HG03135 (cell line): ENCODE measurements at regions not wholly inside any gene's neighbourhood (a gene's known extent, or its start where the extent isn't known, plus 50 kb on each side); places are given as distances from the start of the nearest gene placed in this dataset.

ENCODE experiments used
- ATAC-seq: cut with Tn5 transposase; IDR thresholded peaks from one replicate; pipeline ENCODE4 v1.9.1; 2021; ENCODE audit warnings: mild to moderate bottlenecking, moderate library complexity; ENCODE audit not compliant: unreplicated experiment

- ATAC-seq, result no peak
Measured at GRCh38 chr18:77501266-77501665, 251.6 kb downstream of the GALR1 start.

GRCh38 chr18:77505499-77505898, 255.9 kb downstream of the GALR1 start:
- ATAC-seq, result no peak

- ATAC-seq, result no peak
Measured at GRCh38 chr18:77512152-77512551, 262.5 kb downstream of the GALR1 start.

GRCh38 chr18:77517901-77518300, 268.3 kb downstream of the GALR1 start:
- no peak for ATAC-seq

- no peak for ATAC-seq
Measured at GRCh38 chr18:77520767-77521166, 271.1 kb downstream of the GALR1 start.

GRCh38 chr18:77522051-77522675, 272.5 kb downstream of the GALR1 start:
- ATAC-seq, result no peak

GRCh38 chr18:77524909-77525308, 275.3 kb downstream of the GALR1 start:
- ATAC-seq, result no peak

GRCh38 chr18:77526962-77527361, 277.3 kb downstream of the GALR1 start:
- no peak for ATAC-seq

GRCh38 chr18:77528872-77529271, 279.2 kb downstream of the GALR1 start:
- no peak for ATAC-seq

- no peak for ATAC-seq
Measured at GRCh38 chr18:77529492-77530176, 280.0 kb downstream of the GALR1 start.

GRCh38 chr18:77530732-77531131, 281.1 kb downstream of the GALR1 start:
- no peak for ATAC-seq

- no peak for ATAC-seq
Measured at GRCh38 chr18:77539860-77540259, 290.2 kb downstream of the GALR1 start.

GRCh38 chr18:77544792-77545191, 295.1 kb downstream of the GALR1 start:
- no peak for ATAC-seq

GRCh38 chr18:77547757-77548156, 298.1 kb downstream of the GALR1 start:
- no peak for ATAC-seq

- no peak for ATAC-seq
Measured at GRCh38 chr18:77548790-77549420, 299.3 kb downstream of the GALR1 start.

GRCh38 chr18:77550625-77551024, 301.0 kb downstream of the GALR1 start:
- ATAC-seq, result no peak

- no peak for ATAC-seq
Measured at GRCh38 chr18:77551055-77551454, 301.4 kb downstream of the GALR1 start.

- no peak for ATAC-seq
Measured at GRCh38 chr18:77552945-77553344, 303.3 kb downstream of the GALR1 start.

GRCh38 chr18:77554061-77554460, 304.4 kb downstream of the GALR1 start:
- ATAC-seq, result no peak

GRCh38 chr18:77557046-77557587, 307.5 kb downstream of the GALR1 start:
- ATAC-seq, result no peak

GRCh38 chr18:77559274-77559910, 309.7 kb downstream of the GALR1 start:
- ATAC-seq, result no peak
